HG02973 (cell line): ENCODE measurements at regions not wholly inside any gene's neighbourhood (a gene's known extent, or its start where the extent isn't known, plus 50 kb on each side); places are given as distances from the start of the nearest gene placed in this dataset.

Experiments used
- ATAC-seq: cut with Tn5 transposase; IDR thresholded peaks from one replicate; pipeline ENCODE4 v1.9.1; 2021; ENCODE audit warnings: moderate library complexity; ENCODE audit not compliant: unreplicated experiment

DNA sequence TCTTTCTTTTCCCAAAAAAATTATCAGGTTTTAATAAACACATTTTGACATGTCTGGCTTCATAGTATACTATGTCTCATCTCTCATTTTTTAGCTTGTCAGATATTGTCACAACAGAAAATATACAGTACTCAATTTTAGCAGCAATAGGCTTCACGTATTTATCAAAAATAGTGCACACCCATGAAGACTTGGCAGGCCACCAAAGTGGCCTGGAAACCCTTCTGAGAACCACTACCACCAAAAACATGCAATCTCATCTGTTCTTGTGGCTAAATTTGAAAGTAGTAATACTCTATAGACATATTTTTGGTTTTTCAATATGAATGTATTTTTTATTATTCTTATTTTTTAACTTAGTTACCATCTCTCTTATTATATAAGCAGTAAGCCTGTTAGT, 1094.5 kb upstream of the LRRN3 start:
- ATAC-seq = no peak

DNA sequence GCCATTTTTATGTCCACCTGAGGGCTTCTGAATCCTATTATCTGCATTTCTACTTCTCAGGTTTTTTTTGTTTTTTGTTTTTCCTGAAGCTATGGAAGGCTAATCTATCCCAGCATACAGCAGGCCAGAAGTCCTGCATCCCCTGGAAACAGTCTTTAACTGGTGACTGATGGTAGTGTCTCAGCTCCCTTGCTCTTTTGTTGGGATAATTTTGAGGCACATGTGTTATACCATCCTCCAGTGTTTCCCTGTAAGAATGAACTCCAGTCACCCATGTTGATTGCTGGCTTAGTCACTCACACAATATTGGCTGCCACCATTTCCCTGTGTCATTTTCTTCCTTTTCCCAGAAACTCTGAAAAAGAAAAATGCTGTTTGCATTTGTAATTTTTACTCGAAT, 1094.0 kb upstream of the LRRN3 start:
- no peak for ATAC-seq

DNA sequence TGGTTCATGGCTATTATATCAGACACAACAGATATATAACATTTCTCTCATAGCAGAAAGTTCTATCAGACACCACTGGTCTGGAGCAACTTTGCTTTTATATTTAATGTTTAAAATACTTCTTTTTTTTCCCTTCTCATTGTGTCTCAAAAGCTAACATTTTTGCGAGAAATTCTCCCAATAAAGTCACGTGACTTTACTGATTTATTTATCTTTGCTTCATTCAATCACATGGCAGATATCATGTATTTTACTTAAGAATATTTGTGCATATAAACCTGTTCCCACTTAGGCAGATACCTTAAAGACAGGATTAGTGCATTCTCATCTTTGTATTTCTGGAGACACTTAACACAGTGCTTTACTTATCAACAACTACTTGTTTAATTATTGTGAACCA, 1093.1 kb upstream of the LRRN3 start:
- ATAC-seq = no peak

DNA sequence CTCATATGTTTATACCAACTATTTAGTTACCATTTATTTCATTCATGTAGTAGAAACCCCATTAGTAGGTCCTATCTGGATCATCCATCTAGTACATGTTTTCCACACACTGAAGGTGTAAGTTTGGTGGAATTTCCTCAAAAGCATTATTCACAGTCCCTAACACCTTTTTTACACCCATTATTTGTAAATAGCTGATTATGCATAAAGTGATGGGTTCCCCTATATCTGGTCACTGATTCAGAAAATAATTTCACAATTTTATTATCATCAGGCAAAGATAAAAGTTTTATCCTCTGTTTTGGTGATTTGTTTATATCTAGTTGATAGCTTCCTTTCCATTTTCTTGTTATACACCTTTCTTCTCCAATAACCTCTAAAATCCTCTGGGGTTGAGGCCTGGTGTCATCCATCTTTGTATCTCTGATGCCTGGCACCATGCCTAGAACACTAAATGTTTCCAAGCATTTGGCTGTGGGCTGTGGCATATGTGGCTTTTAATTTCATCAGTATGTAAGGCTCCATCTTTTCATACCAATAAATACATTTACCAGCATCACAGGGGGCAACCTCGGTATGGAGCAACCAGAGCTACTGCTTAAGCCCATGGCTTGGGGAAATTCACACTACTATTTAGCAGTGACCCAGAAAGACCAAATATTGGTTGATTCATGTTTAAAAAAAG, 1089.5 kb upstream of the LRRN3 start:
- ATAC-seq = no peak

DNA sequence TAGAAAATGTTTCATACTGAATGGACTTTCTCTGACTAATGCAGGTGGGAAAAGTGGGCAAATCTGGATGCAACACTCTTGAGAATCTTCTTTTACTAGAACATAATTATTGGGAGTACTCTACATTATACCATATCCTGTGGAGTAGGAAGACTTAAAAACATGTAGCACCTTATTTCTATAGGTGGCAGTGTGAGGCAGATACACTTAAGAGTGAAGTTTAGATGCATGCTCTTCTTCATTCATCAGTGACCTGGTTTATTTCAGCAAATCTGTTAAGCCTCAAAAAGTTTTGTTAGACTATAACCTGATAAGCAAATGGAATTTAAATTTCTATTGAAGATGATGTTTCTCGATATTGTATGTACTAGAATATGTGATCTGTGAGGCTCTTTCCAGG, 1087.1 kb upstream of the LRRN3 start:
- ATAC-seq = no peak

DNA sequence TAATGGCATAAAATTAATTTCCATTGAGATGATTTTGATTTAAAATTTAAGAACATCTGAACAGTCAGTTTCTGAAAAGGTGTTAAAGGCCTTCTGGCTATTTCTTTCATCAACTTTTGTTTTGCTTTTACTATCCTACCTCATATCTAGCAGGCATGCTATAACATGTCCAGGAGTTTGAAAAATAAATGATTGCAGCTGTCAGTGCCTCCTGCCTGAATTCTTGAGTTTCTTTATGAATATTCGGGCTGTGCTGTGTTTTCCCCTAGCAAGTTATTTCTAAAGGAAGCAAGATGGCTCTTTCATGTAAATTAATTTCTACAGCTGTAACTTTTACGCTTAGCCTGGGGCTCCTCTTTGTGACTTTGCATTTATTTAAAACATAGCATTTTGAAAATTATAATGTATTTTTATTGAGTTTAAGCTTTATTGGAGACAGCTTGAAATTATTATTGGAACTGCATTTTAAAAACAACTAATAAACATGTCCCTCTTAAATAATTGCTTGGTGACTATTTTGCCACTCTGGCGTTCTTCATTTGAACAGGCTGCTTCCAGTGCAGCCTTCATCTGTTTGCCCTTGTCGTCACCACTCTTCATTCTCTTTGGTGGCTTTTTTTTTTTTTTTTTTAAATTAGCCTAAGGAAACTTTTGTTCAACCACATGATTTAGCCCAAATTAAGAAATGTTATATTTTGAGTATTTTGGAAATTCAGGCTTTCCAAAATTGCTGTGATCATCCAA, 1083.4 kb upstream of the LRRN3 start:
- no peak for ATAC-seq

DNA sequence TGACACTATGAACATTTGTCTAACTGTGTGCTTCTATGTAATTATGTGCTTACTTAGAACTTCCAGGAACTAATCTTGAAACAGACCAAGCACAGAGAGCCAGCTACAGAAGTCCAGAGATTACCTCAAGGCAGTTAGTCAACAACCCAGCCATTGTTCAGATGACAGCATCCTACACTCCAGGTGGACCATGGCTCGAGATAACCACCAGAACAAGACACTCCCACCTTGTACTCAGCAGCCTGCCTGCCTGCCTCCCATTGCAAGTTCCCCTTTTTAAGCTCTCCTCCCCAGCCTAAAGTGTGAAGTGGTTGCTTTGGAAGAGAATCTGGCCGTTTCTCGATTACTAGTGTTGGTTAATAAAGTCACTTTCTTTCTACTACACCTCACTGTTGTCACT, 1080.6 kb upstream of the LRRN3 start:
- ATAC-seq = no peak

DNA sequence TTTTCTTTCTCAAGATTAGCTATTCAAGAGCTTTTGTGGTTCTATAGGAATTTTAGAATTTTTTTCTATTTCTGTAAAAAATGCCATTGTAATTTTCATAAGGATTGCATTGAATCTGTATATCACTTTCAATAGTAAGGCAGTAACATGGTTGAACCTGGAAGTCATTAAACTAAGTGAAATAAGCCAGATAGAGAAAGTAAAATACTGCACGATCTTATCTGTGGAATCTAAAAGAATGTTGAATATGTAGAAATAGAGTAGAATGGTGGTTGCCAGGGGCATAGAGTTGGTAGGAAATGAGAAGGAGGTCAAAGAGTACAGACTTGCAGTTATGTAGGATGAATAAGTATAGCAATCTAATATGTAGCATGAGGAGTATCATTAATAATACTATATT, 1073.5 kb upstream of the LRRN3 start:
- no peak for ATAC-seq

DNA sequence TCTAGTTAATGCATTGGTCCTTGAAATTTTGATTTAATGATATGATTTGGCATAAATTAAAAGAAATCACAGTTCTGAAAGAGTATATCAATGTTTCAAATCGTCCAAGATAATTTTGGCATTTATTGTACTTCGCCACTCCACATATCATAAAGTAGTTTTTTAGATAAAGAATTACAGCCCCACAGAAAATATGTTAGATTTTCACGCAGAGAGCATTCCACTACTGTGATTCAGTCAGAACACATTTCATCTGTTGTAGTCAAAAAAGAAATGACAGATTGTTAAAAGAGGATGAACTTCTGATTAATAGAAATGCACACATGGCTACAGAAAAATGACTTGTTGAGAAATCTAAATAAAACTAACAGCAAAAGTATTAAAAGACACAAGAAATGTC, 1063.5 kb upstream of the LRRN3 start:
- ATAC-seq = no peak

DNA sequence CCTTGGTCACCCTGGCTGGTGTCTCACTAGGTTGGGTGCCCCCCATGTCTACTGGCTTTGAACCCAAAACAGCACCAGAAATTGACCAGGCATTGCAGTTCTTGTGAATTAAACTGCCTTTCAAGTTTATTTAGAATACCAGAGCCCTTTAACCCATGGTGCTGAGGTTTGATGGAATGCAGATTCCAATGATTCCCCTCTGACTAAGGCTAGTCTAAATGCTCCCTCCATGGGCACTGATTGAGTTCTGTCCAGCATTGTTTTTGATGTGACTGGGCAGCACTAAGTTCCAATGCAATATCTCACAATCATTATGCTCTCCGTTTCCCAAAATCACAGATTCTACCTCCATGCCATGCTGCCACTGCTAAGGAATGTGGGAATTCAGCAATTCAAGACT, 1047.4 kb upstream of the LRRN3 start:
- no peak for ATAC-seq

DNA sequence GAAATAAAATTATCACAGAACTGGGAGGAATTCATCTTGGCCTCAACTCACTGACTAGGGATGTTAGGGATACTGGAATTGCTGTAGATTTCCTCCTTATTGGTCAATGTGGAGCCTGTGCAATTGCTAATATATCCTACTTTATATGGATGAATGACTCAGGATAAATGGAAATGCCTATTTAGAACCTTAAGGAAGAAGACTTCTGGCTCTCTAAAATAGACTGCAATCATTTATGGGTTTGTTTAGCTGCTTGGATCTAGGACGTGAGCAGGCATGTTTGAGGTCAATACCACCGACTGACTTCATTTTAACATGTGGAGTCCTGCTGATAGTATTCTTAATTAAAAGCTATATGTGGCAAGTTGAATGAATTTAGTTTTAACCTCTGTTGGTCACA, 1040.1 kb upstream of the LRRN3 start:
- no peak for ATAC-seq

DNA sequence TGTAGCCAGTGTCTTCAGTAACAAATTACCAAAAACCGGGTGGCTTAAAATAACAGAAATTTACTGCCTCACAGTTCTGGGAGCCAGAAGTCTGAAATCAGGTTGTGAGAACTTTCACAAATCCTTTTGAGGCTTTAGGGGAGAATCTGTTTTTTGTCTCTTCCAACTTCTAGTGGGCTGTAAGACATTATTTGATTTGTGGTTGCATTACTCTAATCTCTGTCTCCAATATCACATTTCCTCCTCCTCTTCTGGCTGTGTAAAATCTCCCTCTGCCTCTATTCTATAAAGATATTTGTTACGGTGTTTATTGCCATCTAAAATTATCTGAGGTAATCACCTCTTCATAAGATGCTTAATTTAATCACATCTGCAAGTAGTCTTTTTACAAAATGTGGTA, 1039.6 kb upstream of the LRRN3 start:
- ATAC-seq = no peak

DNA sequence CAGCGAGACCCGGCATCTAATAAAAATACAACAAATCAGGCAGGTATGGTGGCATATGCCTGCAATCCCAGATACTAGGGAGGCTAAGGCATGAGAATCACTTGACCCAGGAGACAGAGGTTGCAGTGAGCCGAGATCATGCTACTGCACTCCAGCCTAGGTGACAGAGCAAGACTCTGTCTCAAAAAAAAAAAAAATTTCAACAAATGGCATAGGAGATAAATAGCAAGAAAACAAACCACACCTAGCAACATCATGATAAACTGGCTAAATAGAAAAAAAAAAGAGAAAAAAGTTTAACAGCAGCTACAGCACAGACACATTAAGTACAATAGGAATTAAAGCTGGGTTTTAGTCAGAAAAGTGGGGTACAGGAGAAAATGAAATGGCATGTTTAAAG, 1034.6 kb upstream of the LRRN3 start:
- ATAC-seq = no peak

DNA sequence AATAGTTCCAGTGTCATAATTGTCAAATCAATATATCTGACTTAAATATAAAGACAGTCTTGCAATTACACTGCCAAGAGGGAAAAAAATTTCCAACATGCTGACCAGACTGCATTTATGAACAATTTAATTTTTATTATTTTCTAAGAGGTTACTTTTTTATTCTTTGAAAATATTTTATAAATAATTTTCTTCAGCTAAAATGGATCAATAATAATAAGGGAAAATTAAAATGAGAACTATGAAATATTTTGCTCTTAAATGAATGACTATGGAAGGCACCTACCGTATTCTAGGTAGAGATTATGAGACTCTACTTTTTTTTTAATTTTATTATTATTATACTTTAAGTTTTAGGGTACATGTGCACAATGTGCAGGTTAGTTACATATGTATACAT, 1032.5 kb upstream of the LRRN3 start:
- ATAC-seq = no peak

DNA sequence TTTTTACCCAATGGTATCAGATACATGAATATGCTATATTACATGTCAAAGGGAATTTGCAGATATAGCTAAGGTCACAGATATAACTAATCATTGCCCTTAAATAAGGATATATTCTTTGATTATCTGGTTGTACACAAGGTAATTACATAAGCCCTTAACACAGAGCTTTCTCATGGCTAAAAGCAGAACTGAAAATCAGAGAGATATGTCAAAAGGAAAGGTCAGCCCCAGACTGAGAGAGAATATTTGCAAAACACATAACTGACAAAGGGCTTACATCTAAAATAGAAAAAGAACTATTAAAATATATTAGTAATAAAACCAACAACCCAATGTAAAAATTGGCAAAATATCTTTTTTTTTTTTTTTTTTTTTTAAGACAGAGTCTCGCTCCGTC, 1029.5 kb upstream of the LRRN3 start:
- ATAC-seq = no peak

DNA sequence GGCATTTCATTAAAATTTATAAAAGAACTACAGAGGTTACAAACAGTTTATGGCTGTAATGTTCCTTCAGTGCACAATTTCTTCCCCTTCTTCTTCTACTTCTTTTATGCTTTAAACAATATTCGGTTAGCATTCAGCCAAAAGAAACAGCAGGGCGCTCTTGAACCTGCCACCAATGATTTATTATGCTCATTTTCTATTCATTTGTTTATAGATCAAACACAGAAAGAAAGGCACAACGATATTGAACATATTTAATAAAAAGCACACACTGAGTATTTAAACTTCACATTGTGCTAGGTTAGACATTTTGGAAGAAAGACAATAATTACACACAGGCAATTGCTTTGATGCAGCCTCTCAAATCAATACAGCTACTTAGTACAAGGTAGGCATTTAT, 1025.8 kb upstream of the LRRN3 start:
- ATAC-seq = no peak

DNA sequence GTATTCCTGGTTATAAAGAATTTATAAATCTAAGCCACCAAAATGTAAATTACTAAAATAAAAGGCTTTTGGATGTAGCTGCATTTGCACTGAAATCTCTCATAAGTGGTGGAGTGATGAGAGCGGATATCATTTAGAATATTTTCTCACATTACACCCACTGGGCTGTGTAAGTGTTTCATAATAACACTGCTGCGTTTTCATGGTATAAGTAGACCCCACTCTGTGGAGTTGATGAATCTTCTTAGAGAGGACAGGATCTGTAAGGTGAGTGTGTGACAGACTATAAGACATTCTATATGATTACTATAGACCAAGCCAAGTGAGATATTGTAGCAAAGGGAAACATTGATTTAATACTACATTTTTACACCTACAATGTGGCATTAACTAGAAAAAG, 1024.1 kb upstream of the LRRN3 start:
- no peak for ATAC-seq

DNA sequence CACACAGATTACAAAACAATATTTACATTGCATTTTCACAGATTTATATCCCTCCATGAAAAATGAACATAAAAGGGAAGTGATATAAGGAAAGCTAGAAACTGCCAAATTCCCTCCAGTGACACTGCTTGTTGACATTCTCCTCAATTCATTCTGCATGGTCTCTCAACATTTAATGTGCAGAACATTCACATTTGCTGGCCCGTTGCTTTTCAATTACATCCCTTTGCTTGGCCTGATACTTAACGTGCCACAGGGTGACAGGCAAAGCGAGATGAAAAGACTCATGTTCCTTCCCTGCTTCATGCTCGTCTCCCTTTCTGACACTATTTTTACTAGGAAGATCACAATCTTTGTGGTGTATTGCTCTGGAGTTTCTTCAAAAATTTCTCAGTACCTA, 1019.7 kb upstream of the LRRN3 start:
- ATAC-seq = no peak

DNA sequence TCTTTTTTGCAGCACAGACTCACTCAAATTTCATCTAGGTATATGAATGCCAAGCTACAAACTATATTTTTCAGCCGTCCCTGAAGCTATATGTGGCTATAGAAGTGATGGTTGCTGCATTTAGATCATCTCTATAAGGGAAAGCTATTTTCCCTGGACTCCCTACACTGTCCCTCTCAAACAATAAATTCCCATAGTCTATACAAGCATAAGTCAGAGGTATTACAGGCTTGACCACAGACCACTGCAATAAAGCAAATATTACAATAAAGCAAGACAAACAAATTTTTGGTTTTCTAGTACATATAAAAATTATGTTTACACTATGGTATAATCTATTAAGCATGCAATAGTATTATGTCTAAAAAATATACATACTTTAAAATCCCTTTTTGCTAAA, 1015.5 kb upstream of the LRRN3 start:
- ATAC-seq = no peak

DNA sequence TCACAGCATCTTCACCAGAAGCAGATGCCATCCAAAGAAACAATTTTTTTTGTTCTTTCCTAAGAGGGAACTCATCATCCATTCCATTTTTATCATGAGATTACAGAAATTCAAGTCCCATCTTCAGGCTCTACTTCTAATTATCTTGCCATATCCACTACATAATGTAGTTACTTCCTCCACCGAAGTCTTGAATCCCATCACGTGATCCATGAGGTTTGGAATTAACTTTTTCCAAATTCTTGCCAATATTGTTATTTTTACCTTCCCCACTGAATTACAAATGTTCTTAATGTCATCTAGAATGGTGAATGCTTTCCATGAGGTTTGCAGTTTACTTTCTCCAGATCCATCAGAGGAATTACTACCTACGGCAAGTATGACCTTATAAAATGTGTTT, 1014.7 kb upstream of the LRRN3 start:
- ATAC-seq = no peak

DNA sequence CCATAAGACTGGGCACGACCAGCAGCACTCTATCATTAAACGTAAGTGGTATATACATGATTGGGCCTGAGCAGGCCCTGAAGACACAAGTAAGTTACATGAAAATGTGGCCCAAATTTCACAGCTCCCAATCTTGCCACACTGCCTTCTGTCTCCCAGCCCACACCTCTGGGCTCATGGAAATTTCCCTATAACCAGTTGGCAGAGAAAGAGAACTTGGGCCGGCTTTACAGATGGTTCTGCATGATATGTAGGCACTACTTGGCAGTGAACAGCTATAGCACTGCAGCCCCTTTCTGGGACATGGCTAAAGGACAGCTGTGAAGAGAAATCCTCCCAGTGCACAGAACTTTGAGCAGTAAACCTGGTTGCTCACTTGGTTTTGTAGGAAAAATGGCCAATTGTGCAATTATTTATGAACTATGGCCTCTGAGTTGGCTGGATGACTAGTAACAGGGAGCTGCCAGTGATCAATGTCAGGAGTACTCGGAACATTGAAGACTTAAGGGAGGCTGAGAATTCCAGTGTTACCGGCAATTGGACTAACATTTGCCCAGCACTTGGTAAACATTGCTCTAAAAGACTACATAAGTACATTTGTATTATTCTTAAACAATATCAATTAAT, 1006.6 kb upstream of the LRRN3 start:
- no peak for ATAC-seq

DNA sequence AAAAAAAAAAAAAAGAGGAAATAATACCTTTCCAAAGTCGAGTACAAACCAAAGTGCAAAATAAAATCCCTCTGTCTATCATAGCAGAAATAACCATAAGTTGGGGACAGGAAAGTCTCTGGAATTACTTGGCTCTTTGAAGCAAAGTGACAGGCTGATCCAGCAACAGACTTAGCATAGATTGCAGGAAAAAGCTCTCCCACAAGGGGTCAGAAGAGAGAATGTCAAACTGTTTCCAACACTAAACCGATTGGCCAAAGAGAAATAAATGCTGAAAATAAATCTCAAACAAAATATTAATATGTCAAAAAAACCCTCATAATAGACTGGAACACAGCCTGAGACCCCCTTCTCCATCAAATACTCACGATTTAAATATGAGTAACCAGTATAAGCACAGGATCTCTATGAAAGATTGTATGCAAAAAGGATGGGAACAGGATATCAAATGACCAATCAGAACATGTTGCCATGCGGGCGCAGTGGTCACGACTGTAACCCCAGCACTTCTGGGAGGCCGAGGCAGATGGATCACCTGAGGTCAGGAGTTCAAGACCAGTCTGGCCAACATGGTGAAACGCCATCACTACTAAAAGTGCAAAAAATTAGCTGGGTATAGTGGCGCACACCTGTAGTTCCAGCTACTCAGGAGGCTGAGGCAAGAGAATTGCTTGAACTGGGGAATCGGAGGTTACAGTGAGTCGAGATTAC, 1000.7 kb upstream of the LRRN3 start:
- no peak for ATAC-seq
